Activated T-helper 1 cell treated with anti-CD3 and anti-CD28 coated beads, Interleukin-12 subunit alpha, Interleukin-12 subunit beta, Interleukin-2, Interleukin-4 antibody, amounts not matched to agents 30 ng/mL and 10 ng/mL and 1 ng/mL, durations not matched to agents 14 hours and 24 hours and 36 hours (primary cell): ENCODE measurements at regions not wholly inside any gene's neighbourhood (a gene's known extent, or its start where the extent isn't known, plus 50 kb on each side); places are given as distances from the start of the nearest gene placed in this dataset.

Experiments
- DNase-seq: peaks from one replicate; pipeline ENCODE4 v3.0.0; 2021; ENCODE audit warnings: low spot score
- H3K27ac Mint-ChIP-seq: one replicate; pipeline ENCODE4 v1.8.0; 2021; ENCODE audit warnings: mild to moderate bottlenecking, mixed read lengths
- H3K27me3 Mint-ChIP-seq: one replicate; pipeline ENCODE4 v1.8.0; 2022; ENCODE audit warnings: mild to moderate bottlenecking, moderate library complexity, mixed read lengths; ENCODE audit not compliant: insufficient read depth
- H3K36me3 Mint-ChIP-seq: one replicate; pipeline ENCODE4 v1.8.0; 2021; ENCODE audit warnings: low read depth, mixed read lengths
- H3K4me1 Mint-ChIP-seq: one replicate; pipeline ENCODE4 v1.8.0; 2021; ENCODE audit warnings: low read depth, mixed read lengths
- H3K4me3 Mint-ChIP-seq: one replicate; pipeline ENCODE4 v1.8.0; 2021; ENCODE audit warnings: mild to moderate bottlenecking, moderate library complexity, mixed read lengths
- H3K9me3 Mint-ChIP-seq: one replicate; pipeline ENCODE4 v1.8.0; 2021; ENCODE audit warnings: mixed read lengths
- intact Hi-C: fragments of 100-400 bp; cut with micrococcal nuclease; formaldehyde crosslinking; loops from one replicate; pipeline ENCODE4 v1.15.1; 2024

DNA sequence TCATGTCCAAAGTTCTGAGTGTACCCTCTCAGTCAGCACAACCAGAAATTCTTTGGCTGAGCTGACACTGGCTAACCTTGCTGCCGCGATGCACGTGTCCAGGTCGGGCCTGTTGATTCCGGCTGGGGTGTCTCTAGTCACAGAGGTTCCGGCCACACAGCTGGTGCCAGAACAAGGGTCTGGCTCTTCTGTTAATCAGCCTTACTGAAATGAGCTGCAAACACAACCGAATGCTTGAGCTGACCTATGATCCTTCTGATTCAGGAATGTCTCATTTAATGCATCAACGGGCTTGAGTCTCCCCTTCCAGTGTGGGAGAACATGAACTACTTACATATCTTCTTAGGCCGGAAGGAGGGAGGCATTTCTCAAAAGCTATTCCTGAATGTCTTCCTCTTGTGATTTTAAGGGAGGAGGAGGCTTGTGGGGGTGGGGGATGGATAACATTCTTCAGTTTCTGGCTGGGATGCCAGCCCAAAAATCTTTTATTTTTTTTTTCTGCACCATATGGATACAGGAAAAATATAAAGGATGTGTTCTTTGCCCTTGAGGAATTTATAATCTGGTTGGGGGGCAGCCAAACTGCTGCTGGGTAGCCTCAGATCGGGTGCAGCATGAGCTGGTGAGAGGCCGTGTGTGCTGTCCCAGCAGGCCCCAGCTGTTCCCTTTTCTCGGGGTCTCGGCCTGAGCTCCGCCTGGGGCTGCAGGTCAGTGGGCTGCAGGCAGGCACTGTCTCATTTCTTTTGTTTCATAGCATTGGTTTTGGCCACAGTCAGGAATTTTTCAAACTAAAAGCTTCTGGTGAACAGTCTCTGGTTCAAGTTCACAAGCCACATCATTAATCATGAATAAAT lies 319.1 kb upstream of the TBL1XR1 start:
- no peak for DNase-seq
- Mint-ChIP-seq H3K4me1 (no peaks in the 10 kb centered on the region), H3K36me3 (no peaks in the 10 kb centered on the region), H3K4me3 (no peak overlapping the region), H3K27me3 (no peaks in the 10 kb centered on the region), H3K27ac (no peak overlapping the region), H3K9me3 (no peaks in the 10 kb centered on the region)
- intact Hi-C loops, result no loop called here

GRCh38 chr3:177517906-177518305 lies 320.6 kb upstream of the TBL1XR1 start:
- no peaks in the 10 kb centered on the region for H3K27me3 Mint-ChIP-seq
- intact Hi-C loops, result no loop called here
- H3K27ac Mint-ChIP-seq, result no peak overlapping the region
- H3K4me1 Mint-ChIP-seq, result no peaks in the 10 kb centered on the region
- no peak overlapping the region for H3K4me3 Mint-ChIP-seq
- no peaks in the 10 kb centered on the region for H3K9me3 Mint-ChIP-seq
- no peaks in the 10 kb centered on the region for H3K36me3 Mint-ChIP-seq
- DNase-seq, result no peak

DNA sequence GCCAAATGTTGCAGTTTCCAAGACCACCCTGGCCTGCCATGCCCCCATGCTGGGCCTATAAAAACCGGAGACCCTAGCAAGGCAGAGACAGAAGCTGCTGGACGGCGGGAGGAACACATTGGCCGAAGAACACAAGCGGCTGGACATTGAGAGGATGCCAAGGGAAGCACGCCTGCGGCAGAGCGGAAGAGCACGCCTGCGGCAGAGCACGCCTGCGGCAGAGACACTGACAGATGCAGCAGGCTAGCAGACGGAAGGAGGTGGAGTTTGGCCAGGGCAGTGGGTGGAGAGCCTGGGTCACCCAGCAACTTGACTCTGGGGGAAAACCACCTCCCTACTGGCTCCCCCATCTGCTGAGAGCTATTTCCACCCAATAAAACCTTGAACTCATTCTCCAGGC lies 322.3 kb upstream of the TBL1XR1 start:
- DNase-seq, result no peak
- H3K4me1 Mint-ChIP-seq, result peaks cover 9% of the 10 kb centered on the region
- intact Hi-C loops, result no loop called here
- H3K9me3 Mint-ChIP-seq, result no peaks in the 10 kb centered on the region
- H3K27me3 Mint-ChIP-seq, result no peaks in the 10 kb centered on the region
- H3K27ac Mint-ChIP-seq, result no peak overlapping the region
- H3K36me3 Mint-ChIP-seq, result peaks cover 2% of the 10 kb centered on the region
- H3K4me3 Mint-ChIP-seq, result no peak overlapping the region

GRCh38 chr3:177521305-177521704 lies 324.0 kb upstream of the TBL1XR1 start:
- Mint-ChIP-seq H3K27ac (no peak overlapping the region), H3K4me1 (peaks cover 9% of the 10 kb centered on the region), H3K4me3 (no peak overlapping the region), H3K36me3 (peaks cover 2% of the 10 kb centered on the region), H3K9me3 (peaks cover 4% of the 10 kb centered on the region), H3K27me3 (no peaks in the 10 kb centered on the region)
- intact Hi-C loops, result no loop called here
- no peak for DNase-seq

GRCh38 chr3:177522051-177522450 lies 324.8 kb upstream of the TBL1XR1 start:
- intact Hi-C loops, result no loop called here
- H3K27ac Mint-ChIP-seq, result no peak overlapping the region
- H3K27me3 Mint-ChIP-seq, result no peaks in the 10 kb centered on the region
- peaks cover 2% of the 10 kb centered on the region for H3K36me3 Mint-ChIP-seq
- H3K9me3 Mint-ChIP-seq, result peaks cover 4% of the 10 kb centered on the region
- peaks cover 9% of the 10 kb centered on the region for H3K4me1 Mint-ChIP-seq
- DNase-seq, result no peak
- H3K4me3 Mint-ChIP-seq, result no peak overlapping the region

GRCh38 chr3:177523067-177523675 lies 325.9 kb upstream of the TBL1XR1 start:
- Mint-ChIP-seq H3K27me3 (no peaks in the 10 kb centered on the region), H3K4me3 (no peak overlapping the region), H3K27ac (no peak overlapping the region), H3K36me3 (peaks cover 2% of the 10 kb centered on the region), H3K9me3 (peaks cover 4% of the 10 kb centered on the region), H3K4me1 (peaks cover 9% of the 10 kb centered on the region)
- intact Hi-C loops, result no loop called here
- no peak for DNase-seq

DNA sequence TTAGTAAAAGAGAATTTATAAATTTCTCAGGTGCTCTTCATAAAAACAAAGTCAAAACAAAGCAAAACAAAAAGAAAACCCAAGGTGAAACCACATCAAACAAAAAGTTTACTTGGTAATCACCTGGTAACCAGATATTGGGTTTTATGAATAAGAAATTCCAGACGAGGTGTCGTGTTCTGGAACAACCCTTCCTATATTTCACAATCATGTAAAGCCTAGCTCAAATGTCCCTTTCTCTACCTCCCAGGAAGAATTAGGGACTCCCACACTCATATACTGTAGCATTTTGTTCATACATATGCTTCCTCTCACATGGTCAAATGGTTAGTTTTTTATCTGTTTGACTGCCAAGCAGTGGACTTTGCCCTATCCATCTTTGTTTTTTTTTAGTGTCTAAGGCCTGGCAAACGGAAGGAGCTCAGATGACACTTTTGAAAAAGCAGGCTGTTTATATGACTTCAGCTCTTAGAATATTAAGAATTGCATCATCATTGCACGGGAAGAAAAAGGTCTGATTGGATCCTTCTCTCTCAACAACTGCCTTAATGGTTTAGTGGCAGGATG lies 326.7 kb upstream of the TBL1XR1 start:
- intact Hi-C loops, result no loop called here
- Mint-ChIP-seq H3K4me1 (peaks cover 15% of the 10 kb centered on the region), H3K36me3 (peaks cover 2% of the 10 kb centered on the region)

DNA sequence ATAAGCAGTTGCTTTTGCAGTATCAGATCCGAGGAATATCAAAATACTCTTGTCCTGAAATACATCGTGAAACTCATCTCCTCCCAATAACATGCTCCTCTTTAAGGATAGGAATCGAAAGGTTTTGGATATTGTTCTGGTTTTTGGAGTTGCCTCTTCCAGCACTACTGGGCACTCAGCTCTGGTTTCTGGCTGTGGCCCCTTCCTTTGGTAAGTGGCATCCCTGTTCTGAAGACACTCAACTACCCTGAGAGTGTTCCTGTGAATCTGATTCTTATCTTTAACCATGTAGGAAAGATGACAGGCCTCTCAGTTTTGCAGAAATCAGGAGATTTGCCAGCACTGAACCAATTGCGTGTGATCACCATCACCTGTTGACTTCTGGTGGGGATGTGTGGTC lies 327.5 kb upstream of the TBL1XR1 start:
- Mint-ChIP-seq H3K4me1 (peaks cover 19% of the 10 kb centered on the region), H3K4me3 (no peak overlapping the region), H3K36me3 (peaks cover 2% of the 10 kb centered on the region), H3K27me3 (peaks cover 3% of the 10 kb centered on the region), H3K9me3 (peaks cover 4% of the 10 kb centered on the region), H3K27ac (no peak overlapping the region)
- no peak for DNase-seq
- intact Hi-C loops, result no loop called here

More for the DNA sequence above, 326.7 kb upstream of the TBL1XR1 start:
- H3K9me3 Mint-ChIP-seq, result peaks cover 4% of the 10 kb centered on the region
- no peak overlapping the region for H3K4me3 Mint-ChIP-seq
- peaks cover 3% of the 10 kb centered on the region for H3K27me3 Mint-ChIP-seq
- H3K27ac Mint-ChIP-seq, result no peak overlapping the region
- no peak for DNase-seq

GRCh38 chr3:177525414-177525813 lies 328.1 kb upstream of the TBL1XR1 start:
- intact Hi-C loops, result no loop called here
- H3K27ac Mint-ChIP-seq, result no peak overlapping the region

DNA sequence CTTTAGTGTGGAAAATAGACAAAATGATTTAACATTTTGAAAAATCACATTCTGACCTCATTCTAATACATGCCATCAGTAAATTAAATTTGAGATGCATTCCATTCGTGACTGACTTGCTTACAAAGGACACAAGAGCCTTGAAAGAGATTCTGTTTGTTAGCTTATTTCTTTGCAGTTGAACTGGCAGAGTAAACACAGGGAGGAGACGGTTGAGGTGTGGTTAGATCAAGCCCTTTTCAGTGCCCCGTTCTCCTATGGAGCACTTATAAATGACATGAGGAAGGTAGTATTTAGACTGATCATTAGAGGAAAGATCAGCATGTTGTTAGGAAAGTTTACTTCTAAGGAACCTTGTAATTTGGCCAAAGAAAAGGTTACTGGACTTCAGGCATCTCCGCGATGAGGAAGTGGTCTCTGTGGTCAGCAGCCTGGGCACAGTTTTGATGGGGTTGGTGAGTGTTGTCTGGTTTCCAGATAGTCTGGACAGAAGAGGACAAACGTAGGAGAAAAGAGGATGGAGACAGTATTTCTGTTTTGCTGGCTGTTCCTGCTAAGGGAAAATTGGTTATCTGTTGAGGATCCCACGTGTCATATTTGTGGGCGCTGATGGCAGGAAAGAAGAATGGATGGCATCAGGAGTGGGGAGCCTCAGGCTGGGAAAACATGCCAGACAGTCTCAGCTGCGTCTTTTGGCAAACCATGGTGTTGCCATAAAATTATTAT lies 328.9 kb upstream of the TBL1XR1 start:
- intact Hi-C loops, result no loop called here
- no peak overlapping the region for H3K4me3 Mint-ChIP-seq
- peaks cover 3% of the 10 kb centered on the region for H3K27me3 Mint-ChIP-seq
- no peak overlapping the region for H3K27ac Mint-ChIP-seq
- peaks cover 4% of the 10 kb centered on the region for H3K9me3 Mint-ChIP-seq
- H3K36me3 Mint-ChIP-seq, result peaks cover 2% of the 10 kb centered on the region
- H3K4me1 Mint-ChIP-seq, result peaks cover 19% of the 10 kb centered on the region
- no peak for DNase-seq

More at GRCh38 chr3:177525414-177525813, 328.1 kb upstream of the TBL1XR1 start:
- Mint-ChIP-seq H3K27me3 (peaks cover 3% of the 10 kb centered on the region), H3K4me1 (peaks cover 19% of the 10 kb centered on the region), H3K36me3 (peaks cover 2% of the 10 kb centered on the region), H3K9me3 (peaks cover 4% of the 10 kb centered on the region), H3K4me3 (no peak overlapping the region)
- no peak for DNase-seq

DNA sequence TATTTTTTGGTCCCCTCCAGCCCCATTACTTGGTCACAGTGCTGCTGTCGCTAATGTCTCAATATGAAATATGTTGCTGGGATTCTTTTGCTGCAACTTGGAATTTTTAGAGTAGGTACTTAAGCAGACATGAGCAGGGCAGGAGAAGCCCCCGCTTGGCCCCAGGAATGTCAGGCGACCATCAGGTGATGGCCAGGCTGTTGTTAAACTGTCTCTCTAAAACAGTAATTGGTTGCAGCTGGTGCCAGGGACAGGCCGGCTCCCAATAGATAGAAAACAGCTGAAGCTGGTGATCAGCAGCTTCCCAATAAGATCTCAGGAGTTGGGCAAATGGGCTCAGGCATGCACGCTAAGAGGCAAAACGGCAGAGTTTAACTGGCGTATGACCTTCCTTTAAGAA lies 329.9 kb upstream of the TBL1XR1 start:
- Mint-ChIP-seq H3K4me1 (peaks cover 19% of the 10 kb centered on the region), H3K4me3 (no peak overlapping the region), H3K27me3 (peaks cover 3% of the 10 kb centered on the region), H3K9me3 (peaks cover 4% of the 10 kb centered on the region), H3K27ac (no peak overlapping the region), H3K36me3 (peaks cover 2% of the 10 kb centered on the region)
- DNase-seq, result no peak
- intact Hi-C loops, result no loop called here

- intact Hi-C loops, result no loop called here
- Mint-ChIP-seq H3K36me3 (peaks cover 2% of the 10 kb centered on the region), H3K9me3 (peaks cover 4% of the 10 kb centered on the region), H3K27ac (no peak overlapping the region), H3K4me3 (no peak overlapping the region), H3K27me3 (peaks cover 3% of the 10 kb centered on the region), H3K4me1 (peaks cover 18% of the 10 kb centered on the region)
- no peak for DNase-seq
These were observed 331.2 kb upstream of the TBL1XR1 start for GRCh38 chr3:177528306-177529070.
